GM19239 (cell line): ENCODE measurements at regions not wholly inside any gene's neighbourhood (a gene's known extent, or its start where the extent isn't known, plus 50 kb on each side); places are given as distances from the start of the nearest gene placed in this dataset.
"Not testable (repeated sequence)": the region's sequence is repeated elsewhere in the genome, so short reads cannot be mapped to it uniquely, and the experiment has no call there.

Experiments used
- DNase-seq: peaks from one replicate; pipeline ENCODE4 v3.0.0; 2011; ENCODE audit warnings: low spot score; ENCODE audit not compliant: insufficient read length
- FAIRE-seq: peaks from 2 replicates; lab custom pipeline; 2011; peaks lifted over from hg19 to GRCh38; lab: Jason Lieb, UNC

GRCh38 chr14:105928171-105929111 is 402.1 kb downstream of the TMEM121 start:
- FAIRE-seq, DNase-seq: not testable (repeated sequence)

- DNase-seq (no peak), FAIRE-seq (no peak)
These were observed 403.1 kb downstream of the TMEM121 start for GRCh38 chr14:105929327-105930081.

GRCh38 chr14:105930572-105930971 is 404.2 kb downstream of the TMEM121 start:
- no peak for DNase-seq
- FAIRE-seq, result no peak

DNA sequence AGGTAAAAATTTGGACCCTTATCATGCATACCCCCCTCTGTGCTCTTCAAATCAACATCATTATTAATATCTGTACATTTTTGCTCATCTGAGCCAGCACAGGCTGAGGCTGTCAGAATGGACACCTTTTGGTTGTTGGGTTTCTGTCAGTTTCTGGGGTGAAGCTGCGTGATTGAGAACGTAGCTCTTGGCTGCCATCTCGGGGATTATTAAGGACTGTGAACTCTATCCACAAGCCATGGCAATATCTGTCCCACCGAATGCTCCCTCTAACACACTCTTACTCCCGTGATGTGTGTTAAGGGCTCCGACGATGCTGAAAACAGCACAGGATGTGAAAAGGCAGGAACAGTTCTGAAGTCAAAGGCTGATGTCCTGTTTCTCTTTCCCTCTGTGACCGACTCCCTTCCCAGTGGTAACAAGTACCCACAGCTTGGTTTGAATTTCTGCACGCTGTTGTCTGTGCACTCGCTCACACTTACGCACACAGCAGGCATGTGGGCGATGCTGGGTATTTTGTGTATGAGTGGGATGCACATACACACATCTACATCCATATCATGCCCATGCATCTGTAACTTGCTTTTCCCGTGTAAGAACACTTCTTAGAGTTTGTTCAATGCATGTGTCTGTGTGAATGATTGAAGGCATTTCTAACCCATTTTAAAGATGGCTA is 405.6 kb downstream of the TMEM121 start:
- DNase-seq (no peak), FAIRE-seq (no peak)

DNA sequence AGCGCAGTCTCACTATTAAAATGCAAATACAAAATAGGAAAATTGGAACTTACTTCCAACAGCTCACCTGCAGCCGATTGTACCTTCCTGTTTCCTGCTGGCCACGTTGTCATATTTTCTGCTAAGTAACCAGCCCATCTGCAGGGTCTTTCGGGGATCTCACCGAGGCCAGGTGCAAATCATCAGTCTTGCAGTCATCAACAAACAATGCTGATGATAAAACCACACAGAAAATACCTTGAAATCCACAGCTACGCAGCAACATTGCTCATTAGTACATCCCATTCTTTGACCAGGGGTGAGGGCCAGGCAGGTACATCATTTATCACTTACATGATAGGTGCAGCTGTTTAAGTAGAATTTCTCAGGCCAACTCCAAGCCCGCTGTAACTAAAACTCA is 406.9 kb downstream of the TMEM121 start:
- no peak for FAIRE-seq
- DNase-seq, result no peak

- no peak for FAIRE-seq
These were observed 409.0 kb downstream of the TMEM121 start for GRCh38 chr14:105935384-105935783.

DNA sequence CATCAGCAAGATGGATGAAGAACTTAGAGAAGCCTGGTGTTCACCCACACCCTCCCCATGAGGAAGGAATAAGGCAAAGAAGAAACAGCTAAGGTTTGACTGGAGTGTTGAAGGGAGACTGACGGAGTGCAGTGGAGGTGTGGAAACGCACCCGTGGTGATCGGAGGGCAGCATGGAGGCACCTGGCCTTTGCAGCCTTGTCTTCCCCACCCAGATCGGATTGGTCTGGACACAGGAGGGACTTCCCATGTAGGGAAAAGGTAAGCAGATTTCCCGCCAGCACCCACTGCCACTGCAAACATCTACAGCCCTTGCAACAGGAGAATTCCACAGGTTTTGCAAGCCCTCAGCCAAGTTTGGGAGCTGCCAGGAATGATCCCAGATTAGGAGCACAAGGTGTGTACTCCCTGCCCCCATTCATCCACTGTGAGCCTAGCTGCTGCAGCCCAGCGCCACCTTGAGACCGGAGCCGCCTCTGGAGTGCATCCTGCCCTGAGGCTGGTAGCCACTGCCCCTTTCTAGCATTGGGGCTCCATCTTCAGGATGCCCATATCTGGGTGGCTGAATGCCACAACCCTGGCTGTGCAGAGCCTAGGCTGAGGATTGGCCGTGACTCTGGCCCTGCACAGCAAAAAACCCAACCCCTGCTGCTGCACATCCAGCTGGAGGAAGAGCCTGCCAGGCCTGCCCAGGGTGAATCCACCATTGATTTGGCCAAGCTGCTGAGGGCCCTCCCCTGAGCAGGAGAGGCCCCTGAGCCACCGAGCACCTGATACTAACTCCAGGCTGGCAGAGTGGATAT is 411.1 kb downstream of the TMEM121 start:
- no peak for FAIRE-seq
- no peak for DNase-seq

More at GRCh38 chr14:105935384-105935783, 409.0 kb downstream of the TMEM121 start:
- DNase-seq, result no peak

DNA sequence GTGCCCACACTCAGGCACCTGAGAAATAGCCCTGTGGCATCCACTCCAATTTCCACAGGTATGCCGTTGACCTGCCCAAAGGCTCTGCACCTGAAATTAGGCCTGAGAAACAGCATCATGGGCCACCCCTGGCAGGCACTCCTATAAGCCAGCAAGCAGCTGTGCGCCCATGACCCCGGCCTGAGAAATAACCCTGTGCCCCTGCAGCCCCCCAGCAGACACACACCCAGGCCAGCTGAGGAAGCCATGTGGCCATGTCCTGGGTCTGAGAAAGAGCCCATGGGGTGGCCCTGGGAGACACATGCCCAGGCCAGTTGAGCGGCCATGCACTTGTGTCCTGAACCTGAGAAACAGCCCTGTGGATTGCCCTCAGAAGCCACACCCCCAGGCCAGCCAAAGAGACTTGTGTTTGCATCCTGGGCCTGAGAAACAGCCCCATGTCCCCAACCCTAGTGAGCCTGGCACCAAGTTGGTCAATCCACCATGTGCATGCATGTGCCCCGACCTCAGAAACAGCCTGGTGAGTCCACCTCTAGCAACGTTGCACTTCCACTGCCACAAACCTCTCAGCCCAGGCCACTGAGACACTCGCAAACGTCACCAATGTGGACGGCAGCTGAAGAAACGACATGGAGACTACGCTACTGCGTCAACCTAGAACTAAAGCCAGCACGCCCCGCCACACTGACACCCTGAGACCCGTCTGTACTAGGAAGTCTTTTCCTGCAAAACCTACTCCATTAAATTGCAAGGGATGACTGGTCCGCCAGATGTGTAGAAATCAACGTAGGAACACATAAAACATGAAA is 411.9 kb downstream of the TMEM121 start:
- no peak for FAIRE-seq

GRCh38 chr14:105938959-105939358 is 412.6 kb downstream of the TMEM121 start:
- no peak for FAIRE-seq

More for the DNA sequence above, 411.9 kb downstream of the TMEM121 start:
- DNase-seq, result no peak

GRCh38 chr14:105939810-105940508 is 413.6 kb downstream of the TMEM121 start:
- FAIRE-seq (no peak), DNase-seq (no peak)

More at GRCh38 chr14:105938959-105939358, 412.6 kb downstream of the TMEM121 start:
- DNase-seq, result no peak

- FAIRE-seq, result no peak
These were observed 414.3 kb downstream of the TMEM121 start for GRCh38 chr14:105940534-105941225.

GRCh38 chr14:105941226-105942166 is 415.1 kb downstream of the TMEM121 start:
- no peak for DNase-seq
- FAIRE-seq, result no peak

More at GRCh38 chr14:105940534-105941225, 414.3 kb downstream of the TMEM121 start:
- DNase-seq, result no peak

GRCh38 chr14:105942725-105943124 is 416.3 kb downstream of the TMEM121 start:
- FAIRE-seq, DNase-seq: not testable (repeated sequence)

DNA sequence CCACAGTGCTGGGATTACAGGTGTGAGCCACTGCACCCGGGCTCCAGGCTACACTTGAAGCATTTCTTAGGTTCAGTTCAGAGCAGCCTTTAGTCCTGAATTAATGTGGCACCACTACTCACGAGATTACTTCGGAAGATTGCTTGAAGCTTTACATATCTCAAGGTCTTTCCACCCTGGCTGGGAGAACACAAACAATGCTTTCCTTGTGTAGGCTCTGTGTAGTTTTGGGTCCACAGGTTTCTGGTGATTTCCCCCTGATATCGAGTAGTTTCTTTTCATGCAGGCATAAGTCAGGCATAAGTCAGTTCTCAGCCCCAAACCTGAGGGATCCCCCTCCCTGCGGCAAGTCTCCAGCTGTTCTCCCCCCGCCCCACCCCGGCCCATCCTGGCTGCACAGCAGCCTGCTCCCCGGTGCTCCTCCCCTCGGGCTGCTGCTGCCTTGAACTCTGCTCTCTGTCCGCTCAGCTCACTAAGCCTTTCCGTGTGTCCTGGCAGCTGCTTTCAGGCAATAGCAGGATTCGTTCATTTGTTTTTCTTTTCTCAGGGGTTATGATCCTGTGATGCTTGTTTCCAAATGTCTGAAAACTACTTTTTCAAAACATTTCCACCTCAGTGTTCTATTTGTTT is 417.7 kb downstream of the TMEM121 start:
- DNase-seq, result no peak
- FAIRE-seq, result no peak

GRCh38 chr14:105944632-105945610 is 418.5 kb downstream of the TMEM121 start:
- peak; percentile 39 for FAIRE-seq
- no peak for DNase-seq
